NT2/D1 (cell line): ENCODE measurements at regions not wholly inside any gene's neighbourhood (a gene's known extent, or its start where the extent isn't known, plus 50 kb on each side); places are given as distances from the start of the nearest gene placed in this dataset.

Source experiments
- SUZ12 ChIP-seq: IDR thresholded peaks from 2 replicates; pipeline ENCODE4 v1.6.1; 2011; ENCODE audit not compliant: insufficient read length, insufficient read depth; ENCODE audit errors: extremely low read depth
- YY1 ChIP-seq: IDR thresholded peaks from 2 replicates; pipeline ENCODE4 v1.6.1; 2011; ENCODE audit not compliant: insufficient read length, insufficient read depth
- ZNF274 ChIP-seq: IDR thresholded peaks from 2 replicates; pipeline ENCODE4 v1.6.1; 2011; ENCODE audit warnings: mild to moderate bottlenecking, low read depth, low read length

DNA sequence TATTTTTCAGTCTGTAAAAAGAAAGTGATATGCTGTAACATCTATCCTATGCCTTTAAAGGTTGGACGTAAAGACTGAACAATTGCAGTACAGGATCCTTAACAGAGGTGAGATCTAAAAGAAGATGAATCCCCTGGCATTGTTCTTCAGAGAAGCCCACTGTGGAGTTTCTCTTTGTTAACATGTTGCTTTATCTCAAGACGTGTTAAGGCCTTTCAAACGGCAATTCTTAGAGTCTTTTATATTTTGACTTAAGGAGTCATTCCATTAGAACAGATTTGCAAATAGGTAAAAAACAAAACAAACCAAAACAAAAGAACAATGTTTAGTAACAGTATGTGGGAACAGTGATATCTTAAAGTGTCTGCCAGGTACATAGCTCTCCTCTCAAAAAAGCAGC, 225.1 kb upstream of the ZP4 start:
- TF ChIP-seq ZNF274 (no peak), YY1 (no peak), SUZ12 (no peak)
